D341Med (cell line): ENCODE measurements at regions not wholly inside any gene's neighbourhood (a gene's known extent, or its start where the extent isn't known, plus 50 kb on each side); places are given as distances from the start of the nearest gene placed in this dataset.
A peak's percentile ranks its signal among the peaks of the same experiment; 100 is the strongest.

Source experiments
- DNase-seq: peaks from one replicate; pipeline ENCODE4 v3.0.0; 2012; ENCODE audit warnings: low spot score

DNA sequence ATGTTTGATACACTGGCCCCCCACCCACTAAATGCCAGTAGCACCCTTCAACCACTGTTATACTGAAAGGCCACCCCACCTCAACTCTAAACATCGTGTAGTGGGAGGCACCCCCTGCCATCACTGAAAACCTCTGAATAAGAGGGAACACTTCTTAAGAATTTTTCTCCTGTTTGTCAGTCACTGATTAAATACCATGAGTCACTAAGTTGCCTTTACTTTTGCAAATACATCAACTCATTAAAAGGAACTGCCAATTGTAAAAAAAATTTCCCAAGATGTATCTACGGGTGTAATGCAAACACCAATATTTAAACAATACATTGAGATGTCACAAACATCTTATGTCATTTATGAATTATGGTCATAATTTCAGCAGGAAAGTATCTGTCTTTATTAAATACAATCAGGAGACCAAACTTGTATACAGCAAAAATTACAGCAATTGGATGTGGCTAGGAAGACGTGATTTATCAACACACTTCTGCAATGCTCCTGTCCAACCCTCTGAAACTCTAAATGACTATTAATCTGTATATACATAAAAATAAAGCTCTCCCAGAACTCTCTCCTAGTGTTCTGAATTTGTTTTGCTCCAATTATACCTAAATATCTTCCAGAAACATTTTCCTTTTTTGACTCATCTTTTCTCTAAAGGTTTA lies 144.1 kb upstream of the STK17B start:
- DNase-seq, result no peak

DNA sequence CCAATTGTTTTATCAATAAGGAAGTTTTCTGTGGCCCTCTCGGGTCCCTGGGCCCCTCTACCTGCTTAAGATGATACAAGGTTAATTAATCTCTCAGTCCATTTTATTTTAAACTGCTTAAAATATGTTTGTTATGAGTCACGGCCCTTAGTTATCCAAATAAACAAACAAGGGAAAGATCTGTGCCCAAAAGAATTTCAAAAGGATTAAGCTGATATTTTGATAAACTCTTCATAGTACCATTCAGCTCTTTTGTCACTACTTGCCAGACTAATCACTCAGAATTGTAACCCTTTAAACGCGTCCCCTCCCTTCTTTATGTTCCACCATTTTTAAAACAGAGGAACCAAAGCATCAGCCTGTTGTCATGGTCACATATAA lies 144.7 kb upstream of the STK17B start:
- no peak for DNase-seq

DNA sequence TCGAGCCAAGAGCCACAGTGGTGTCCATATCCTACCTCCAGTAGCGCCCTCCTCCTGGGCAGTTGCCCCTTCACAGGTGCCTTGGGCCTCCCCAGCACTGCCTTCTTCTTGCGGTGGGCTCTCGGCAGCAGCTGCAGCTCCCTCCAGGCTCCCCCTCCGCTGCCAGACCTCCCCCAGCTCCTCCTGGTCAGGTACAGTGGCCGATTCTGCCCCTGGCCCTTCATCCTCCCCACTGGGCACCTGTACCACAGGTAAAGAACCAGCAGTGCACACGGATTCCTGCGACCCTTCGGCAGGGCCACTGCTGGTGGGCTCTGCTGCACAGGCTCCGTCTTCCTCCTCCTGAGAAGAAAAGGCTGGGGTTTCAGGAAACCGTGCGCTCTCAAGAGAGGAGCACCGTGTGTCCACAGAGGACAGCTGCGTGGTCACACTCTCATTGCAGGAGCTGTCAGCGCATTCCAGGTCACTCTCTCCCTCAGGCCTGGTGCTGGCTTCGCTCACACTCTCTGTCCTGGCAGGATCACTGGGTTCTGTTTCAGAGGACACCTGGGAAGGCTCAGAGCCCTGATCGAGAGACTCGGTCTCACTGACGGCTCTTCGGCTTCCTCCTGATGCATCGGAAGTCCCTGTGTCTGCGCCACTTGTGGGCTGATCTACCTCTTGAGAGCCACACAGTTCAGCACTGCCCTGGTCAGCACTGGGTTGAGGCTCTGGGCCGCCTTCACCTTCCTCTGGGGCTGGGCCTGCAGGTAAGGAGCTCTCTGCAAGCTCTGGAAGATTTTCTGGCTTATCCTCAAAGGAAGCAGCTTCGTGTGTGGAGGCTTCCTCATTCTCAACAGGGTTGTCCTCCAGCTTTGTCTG lies 147.4 kb upstream of the STK17B start:
- no peak for DNase-seq

DNA sequence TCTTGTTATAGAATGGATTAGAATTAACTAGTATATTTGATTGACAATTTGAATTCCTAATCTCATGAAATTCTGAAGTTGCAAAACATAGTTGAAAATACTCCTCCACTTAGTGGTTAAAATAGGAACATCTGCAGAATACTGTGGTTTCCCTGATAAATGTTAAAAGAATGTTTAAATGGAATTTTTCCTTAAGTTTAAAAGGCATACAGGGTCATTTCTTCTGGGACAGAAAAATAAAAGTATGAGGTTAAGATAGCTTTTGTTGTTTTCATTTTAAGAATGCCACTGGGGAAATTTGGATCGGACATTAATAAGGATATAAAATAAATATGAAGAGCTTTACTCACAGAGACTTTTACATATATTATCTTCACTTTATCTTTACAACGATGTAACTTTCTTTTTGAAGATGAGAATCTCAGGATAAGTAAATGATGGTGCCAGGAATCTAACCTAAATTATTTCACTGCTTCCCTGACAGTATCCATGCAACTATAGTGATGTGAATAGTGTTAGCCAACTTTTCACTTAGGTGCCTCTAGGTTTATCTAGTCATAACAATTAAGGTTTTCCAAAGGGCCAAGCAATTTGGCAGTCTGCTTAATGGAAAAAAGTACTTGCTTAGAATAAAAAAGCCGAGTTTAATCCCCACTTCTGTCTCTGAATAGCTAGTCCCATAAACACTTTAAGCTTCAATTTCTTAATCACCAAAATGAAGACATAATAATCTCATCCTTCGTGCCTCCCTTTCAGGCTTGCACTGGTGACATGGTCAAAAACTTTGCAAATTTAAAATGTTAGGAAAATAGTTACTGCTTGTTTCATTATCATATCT lies 151.8 kb upstream of the STK17B start:
- peak; percentile 40 for DNase-seq

DNA sequence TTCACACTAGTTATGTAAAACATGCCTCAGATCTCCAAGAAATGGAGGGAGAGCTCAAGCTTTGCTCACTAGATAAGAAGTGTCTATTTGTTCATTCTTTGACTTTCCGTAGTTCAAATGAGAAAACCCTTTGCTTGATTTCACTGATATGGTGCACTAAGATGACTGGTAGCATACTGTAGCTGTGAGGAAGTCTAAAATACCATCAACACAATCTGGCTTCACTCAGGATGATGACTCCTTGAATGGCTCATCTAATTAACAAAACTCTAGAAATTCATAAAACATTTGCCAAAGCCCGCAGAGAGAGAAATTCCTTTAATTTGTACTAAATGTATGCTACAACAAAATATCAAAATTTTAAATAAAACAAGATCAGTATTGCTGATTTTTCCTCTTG lies 152.8 kb upstream of the STK17B start:
- DNase-seq, result no peak

GRCh38 chr2:196328088-196328680 lies 156.8 kb upstream of the STK17B start:
- DNase-seq, result no peak

DNA sequence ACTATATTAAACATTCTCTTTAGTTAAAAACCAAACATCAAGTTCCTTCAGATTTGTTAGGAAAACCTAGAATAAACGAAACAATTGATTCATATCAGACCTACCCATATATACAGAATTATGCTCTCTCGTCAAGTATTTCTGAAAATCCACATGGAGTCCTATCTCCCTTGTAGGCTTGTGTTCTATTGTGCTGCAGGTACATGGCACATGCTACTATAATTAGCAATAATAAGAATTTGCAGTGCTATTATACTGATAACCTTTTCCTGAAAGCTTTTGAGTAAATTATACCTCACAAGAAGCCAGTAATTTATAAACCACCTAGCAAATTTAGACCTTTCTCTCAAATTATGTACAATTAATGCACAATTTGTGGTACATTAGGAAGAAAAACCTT lies 158.6 kb upstream of the STK17B start:
- no peak for DNase-seq

DNA sequence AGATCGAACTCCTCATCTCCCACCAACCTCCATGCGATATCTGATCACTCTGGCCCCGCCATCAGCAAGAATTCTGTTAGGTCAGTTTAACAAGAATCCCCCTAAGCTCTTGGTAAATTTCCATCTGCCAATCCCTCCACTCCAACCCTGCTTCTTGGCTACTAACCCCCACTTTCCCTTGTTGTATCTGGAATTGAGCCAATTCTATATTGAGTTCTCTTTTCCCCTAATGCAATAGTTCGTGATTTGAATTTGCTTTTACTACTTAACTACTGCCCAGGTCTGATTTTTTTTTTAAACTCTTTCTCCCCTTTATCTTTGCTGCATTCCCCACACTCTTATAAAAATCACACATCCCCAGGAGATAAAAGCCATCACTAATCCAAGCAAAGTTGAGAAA lies 159.3 kb upstream of the STK17B start:
- DNase-seq, result no peak

DNA sequence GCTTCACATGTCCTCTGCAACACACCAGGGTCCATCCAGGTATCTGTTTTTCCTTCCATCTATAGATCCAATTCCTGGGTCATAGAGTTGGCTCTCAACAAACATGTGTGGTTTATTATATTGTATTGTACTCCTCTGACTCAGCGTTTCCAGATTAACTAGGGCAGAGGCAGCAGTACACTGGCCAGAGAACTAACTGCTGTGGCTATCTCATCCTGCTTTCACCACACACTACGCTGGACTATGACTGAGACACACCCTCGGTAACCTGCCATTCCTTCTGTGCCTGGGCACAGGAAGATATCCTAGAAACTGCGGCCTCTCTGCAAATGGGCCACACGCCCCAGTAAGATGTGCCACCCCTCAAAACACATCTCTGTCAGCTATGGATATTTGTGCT lies 159.8 kb upstream of the STK17B start:
- DNase-seq, result no peak

DNA sequence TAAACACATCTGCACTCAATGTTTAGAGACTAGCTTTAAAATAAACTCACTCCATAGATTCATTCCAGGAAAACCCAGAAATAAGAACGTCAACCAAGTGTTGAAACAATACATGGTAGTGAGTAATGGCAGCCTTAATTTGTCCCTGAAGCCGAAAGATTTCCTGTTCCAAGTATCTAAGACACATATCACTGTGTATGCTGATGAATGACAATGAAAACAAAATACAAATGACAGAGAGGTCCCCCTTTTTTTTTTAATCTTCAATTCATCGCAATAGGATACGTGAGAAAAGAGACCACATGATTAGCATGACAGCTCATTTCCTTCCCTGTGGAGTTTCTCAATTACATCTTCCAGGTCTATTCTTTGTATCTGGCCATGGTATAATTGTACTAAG lies 160.5 kb upstream of the STK17B start:
- no peak for DNase-seq

DNA sequence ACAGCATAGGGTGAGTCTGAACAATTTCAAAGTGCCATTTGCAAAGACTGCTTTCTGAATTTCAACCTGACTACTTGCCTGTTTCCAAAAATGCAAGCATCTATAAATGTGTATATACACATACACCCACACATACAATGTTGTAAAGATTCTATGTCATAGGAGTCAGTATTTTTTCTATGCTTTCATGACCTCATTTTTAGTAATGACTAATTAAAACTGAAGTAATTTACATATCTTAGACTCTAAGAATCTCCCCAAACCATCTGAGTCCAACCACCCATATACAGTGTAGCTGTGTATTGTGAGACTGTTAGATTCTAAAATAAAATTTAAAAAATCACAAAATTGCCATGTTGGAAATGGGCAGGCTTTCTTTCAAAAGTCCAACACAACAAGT lies 162.0 kb upstream of the STK17B start:
- no peak for DNase-seq

GRCh38 chr2:196334710-196335109 lies 163.3 kb upstream of the STK17B start:
- DNase-seq, result no peak

GRCh38 chr2:196335221-196335634 lies 163.8 kb upstream of the STK17B start:
- no peak for DNase-seq

DNA sequence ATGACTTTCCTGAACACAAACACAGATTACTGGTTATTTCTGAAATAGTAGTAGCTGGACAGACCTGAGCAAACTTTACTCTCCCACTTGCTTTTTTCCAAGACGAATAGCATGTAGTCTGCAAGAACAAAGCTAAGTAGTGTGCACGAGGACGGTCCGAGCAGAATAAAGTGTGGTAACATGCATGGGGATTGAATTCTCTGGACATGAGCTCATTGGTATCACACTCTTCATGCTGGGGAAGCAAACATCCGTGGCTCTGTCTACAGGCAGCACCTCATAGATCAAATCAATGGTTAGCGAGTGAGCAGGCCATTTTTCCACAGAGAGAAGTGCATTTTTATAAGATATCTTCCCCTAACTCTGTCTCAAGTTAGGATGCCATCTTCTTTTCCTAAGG lies 164.8 kb upstream of the STK17B start:
- DNase-seq, result no peak

DNA sequence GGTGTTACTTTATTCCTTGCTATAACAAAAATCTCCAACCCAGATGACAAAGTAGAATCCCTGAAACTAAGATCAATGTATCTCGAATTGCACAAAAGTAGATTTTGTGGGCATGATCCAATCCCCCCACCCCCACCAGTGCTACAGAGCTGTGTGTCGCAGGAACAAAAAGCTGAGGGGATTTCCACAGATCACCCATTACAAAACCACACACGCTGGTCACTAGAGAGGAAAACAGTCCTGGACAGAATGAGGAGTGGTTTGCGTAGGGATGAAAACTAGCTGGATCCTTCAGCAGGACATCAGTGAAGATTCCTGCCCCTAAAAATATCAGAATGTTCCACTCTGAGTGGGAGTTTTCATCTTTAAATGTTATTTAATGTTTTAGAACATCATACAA lies 165.3 kb upstream of the STK17B start:
- DNase-seq, result no peak

GRCh38 chr2:196337208-196337953 lies 166.0 kb upstream of the STK17B start:
- DNase-seq, result peak; percentile 58

- DNase-seq, result no peak
Observed at GRCh38 chr2:196338440-196338839, 167.1 kb upstream of the STK17B start.

DNA sequence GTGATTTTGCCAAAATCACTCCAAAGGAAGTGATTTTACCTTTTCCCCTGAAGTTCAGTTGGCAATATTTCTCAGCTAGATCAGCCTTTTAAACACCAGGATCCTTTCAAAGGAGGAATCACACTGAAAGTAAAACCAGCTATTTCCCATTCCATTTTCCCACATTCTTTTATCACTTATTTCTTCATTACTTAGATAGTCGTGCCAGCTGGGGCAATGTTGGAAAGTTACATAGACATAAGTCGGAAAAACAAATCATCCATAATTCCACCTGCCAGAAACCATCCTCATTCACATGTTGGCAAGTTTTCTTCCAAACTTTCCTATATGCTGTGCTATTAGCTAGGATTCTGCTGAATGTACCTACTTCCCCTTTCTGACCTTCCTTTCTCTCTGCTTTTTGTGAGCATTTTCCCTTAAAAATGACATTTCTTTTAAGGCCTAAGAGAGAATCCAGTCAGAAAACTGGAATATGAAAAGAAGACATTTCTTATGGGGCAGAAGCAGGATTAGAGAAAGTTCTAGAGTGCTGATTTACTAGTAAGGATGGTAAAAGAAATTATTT lies 170.0 kb upstream of the STK17B start:
- DNase-seq, result no peak

GRCh38 chr2:196344397-196344796 lies 173.0 kb upstream of the STK17B start:
- DNase-seq, result no peak

GRCh38 chr2:196353717-196354116 lies 182.3 kb upstream of the STK17B start:
- DNase-seq, result no peak

GRCh38 chr2:196354186-196354585 lies 182.8 kb upstream of the STK17B start:
- no peak for DNase-seq
